Fibroblast of the aortic adventitia (primary cell): ENCODE measurements at regions not wholly inside any gene's neighbourhood (a gene's known extent, or its start where the extent isn't known, plus 50 kb on each side); places are given as distances from the start of the nearest gene placed in this dataset.

Experiments used
- DNase-seq: peaks from one replicate; pipeline ENCODE4 v3.0.0-alpha.2; 2010; ENCODE audit warnings: low read depth
- H3K4me3 ChIP-seq: 2 replicates; pipeline ENCODE4 v1.5.1; 2011; ENCODE audit warnings: low read depth, mild to moderate bottlenecking, control low read depth, low read length, moderate library complexity
- TF ChIP-seq, protein P1 (sequence below): IDR thresholded peaks from 2 replicates; pipeline ENCODE4 v1.5.1; 2011; ENCODE audit warnings: mild to moderate bottlenecking, low read length, control low read depth, inconsistent platforms; ENCODE audit not compliant: insufficient read depth

DNA sequence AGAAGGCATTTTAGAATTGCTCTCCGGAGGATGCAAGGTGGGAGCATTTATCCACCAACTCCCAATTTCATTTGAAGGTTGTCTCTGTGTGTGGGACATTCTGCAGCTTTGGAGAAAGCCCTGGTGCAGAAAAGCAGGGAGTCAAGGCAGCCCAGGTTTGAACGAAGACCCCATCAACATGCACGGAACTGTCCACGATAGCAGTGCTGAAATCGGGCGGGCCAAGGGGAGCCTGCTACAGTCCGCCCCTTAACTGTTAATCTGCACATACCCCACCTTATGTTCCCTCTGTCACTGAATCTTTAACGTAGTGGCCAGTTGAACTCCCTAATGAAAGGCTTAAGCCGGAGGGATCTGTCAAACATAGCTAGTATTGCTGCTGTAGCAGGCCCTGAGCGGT, 68.8 kb upstream of the C1orf174 start:
- no peak for DNase-seq
- H3K4me3 ChIP-seq, result no peak overlapping the region
- TF ChIP-seq, protein P1, sequence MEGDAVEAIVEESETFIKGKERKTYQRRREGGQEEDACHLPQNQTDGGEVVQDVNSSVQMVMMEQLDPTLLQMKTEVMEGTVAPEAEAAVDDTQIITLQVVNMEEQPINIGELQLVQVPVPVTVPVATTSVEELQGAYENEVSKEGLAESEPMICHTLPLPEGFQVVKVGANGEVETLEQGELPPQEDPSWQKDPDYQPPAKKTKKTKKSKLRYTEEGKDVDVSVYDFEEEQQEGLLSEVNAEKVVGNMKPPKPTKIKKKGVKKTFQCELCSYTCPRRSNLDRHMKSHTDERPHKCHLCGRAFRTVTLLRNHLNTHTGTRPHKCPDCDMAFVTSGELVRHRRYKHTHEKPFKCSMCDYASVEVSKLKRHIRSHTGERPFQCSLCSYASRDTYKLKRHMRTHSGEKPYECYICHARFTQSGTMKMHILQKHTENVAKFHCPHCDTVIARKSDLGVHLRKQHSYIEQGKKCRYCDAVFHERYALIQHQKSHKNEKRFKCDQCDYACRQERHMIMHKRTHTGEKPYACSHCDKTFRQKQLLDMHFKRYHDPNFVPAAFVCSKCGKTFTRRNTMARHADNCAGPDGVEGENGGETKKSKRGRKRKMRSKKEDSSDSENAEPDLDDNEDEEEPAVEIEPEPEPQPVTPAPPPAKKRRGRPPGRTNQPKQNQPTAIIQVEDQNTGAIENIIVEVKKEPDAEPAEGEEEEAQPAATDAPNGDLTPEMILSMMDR, result no peak

DNA sequence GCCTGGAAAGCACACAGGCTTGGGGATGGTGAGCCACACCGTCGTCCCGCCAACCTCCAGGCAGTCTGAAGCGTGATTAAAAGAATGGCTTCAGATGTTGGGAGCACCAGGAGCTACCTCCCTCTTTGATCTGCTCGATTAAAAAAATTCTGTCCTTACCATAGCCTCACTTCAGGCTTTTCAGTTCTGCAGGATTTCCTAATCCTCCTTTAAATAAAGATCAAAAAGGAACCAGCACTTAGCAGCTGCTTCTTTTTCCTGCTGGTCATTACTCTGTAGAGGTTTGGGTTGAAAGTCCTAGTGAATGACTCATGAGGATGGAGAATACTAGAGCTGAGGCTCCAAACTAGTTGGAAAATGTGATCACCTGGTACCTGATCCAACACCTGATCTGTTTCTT, 71.9 kb upstream of the C1orf174 start:
- no peak overlapping the region for H3K4me3 ChIP-seq

DNA sequence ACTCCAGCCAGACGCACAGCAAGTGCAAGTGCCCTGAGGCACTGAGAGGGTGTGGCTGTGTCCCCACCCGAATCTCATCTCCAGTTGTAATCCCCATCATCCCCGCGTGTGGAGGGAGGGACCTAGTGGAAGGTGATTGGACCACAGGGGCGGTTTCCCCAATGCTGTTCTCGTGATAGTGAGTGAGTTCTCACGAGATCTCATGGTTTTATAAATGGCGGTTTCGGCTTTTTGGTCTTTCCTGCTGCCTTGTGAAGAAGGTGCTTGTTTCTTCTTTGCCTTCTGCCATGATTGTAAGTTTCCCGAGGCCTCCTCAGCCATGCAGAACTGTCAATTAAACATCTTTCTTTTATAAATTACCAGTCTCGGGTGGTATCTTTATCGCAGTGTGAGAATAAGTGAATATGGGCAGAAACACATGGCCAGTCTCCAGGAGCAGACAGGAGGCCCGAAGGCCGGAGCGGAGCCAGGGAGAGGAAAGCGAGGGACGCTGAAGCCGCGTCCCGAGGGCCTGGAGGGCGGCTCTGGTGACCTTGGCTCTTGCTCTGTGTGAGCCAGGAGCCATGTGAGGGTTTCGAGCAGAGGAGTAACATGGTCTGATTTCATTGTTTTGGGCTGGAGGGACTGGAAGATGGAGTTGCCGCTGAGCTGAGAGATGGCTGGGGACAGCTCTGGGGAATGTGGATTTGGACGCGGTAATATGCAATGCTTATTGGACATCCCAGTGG, 76.0 kb upstream of the C1orf174 start:
- TF ChIP-seq, protein P1, result no peak
- H3K4me3 ChIP-seq, result no peak overlapping the region
- DNase-seq, result no peak

More for the DNA sequence above, 71.9 kb upstream of the C1orf174 start:
- TF ChIP-seq, protein P1, result no peak
- no peak for DNase-seq

DNA sequence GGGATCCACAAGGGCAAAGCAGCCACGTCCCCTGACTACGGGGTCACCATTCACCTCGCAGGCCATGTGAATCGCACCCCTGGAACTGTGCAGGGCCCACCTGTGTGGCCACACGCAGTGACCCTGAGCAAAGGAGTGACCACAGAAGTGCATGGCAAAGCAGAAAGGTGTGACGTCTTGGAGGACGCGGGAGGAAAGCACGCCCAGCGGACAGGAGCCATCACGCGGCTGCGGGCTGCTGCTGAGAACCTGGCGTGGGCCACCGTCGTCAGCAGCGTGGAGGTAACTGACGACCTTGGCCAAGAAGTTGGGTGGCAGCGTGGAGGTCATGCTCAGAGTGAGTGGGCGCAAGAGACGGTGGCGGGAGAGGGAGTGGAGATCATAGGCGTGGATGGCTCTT, 76.7 kb upstream of the C1orf174 start:
- TF ChIP-seq, protein P1, result no peak
- no peak overlapping the region for H3K4me3 ChIP-seq
- no peak for DNase-seq

DNA sequence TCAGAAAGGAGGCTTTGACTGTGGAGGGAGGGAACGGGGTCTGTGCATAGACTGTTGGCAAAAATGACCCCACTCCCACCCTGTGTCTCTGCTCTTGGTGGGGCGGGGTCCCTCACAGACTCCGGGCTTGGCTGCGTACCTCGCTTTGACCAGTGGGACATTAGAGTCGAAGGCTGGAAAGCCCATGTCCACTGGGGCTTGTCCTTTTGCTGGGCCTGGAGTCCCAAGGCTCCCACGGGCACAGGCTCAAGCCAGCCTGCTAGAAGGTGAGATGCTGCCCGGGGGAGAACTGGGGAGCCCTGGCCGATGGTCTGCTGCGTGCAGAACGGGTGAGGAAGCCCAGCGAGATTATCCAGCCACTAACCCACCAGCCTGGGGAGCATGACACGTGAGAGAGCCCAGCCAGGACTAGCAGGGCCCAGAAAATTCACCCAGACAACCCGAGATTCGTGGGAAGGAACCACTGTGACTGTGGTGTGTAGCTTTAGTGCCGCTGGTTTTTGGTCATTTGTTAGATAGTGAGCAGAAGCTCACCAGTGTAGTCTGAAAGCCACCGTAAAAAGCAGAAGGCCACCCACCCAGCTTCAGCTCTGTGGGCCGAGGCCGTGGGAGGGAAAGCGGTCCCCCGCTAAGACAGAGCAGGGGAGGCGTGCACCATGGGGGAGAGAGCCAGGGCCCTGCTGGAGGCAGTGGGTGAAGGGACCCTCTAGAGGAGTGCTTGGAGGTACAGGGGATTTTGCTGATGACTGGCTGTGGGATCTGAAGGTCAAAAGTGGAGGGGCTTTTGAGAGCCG, 78.3 kb upstream of the C1orf174 start:
- TF ChIP-seq, protein P1, result no peak
- no peak overlapping the region for H3K4me3 ChIP-seq
- no peak for DNase-seq

DNA sequence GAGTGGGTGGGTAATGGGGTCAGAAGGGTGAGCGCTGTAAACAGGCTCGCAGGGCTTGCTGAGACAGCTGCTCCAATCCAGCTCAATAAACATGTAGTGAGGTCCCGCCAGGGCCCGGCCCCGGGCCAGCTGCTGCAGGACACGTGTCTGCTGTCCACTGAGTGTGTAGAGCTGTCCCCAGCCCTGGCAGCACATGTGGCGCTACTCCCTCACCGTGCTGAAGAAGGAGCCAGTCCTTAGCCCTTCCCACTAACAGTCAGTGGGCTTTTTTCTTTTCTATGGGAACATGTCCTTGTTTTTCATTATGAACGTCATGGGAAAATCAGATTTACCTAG, 78.9 kb upstream of the C1orf174 start:
- no peak for DNase-seq
- H3K4me3 ChIP-seq, result no peak overlapping the region
- TF ChIP-seq, protein P1, result no peak

DNA sequence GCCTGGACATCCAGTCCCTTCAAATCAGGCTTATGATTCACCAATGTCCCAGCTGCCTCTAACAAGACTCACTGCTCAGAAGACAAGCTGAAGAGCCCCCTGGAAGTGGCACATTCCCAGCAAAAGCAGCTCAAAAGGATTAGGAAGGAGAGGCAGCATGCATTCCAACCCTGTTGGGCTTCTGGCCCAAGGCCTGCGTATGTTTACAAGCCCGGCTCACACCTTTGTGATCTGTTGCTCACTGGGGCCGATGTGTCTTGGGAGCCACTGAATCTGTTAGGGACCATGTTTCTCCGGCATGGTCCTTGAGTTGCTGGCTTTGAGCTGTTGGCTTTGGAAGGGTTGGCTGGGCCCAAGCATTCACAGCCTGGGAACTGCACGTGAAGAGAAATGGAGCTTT, 81.2 kb upstream of the C1orf174 start:
- H3K4me3 ChIP-seq, result no peak overlapping the region
- TF ChIP-seq, protein P1, result no peak
- no peak for DNase-seq
